ENCODE measurements at regions not wholly inside any gene's neighbourhood (a gene's known extent, or its start where the extent isn't known, plus 50 kb on each side); places are given as distances from the start of the nearest gene placed in this dataset.

- TF ChIP-seq CTCF (IDR thresholded peaks at IDR 0.05) (no peak), POLR2A (IDR thresholded peaks at IDR 0.05) (no peak)
These were observed 226.9 kb downstream of the LRRK2 start for GRCh38 chr12:40451661-40452060.

Measured in body of pancreas (tissue), 4 donors.